Nephron (organoid): ENCODE measurements at regions not wholly inside any gene's neighbourhood (a gene's known extent, or its start where the extent isn't known, plus 50 kb on each side); places are given as distances from the start of the nearest gene placed in this dataset.

ENCODE experiments used
- H3K27ac Mint-ChIP-seq, 3 experiments: 2 replicates each; pipeline ENCODE4 v1.8.0; 2020; ENCODE audit warnings: mixed read lengths in 3 of 3, mild to moderate bottlenecking in 2 of 3, moderate library complexity in 1 of 3
- H3K27me3 Mint-ChIP-seq: 2 replicates; pipeline ENCODE4 v1.8.0; 2021; ENCODE audit warnings: low read depth, mild to moderate bottlenecking, moderate library complexity, mixed read lengths
- H3K36me3 Mint-ChIP-seq: 2 replicates; pipeline ENCODE4 v1.8.0; 2020; ENCODE audit warnings: low read depth, mixed read lengths
- H3K4me1 Mint-ChIP-seq: 2 replicates; pipeline ENCODE4 v1.8.0; 2020; ENCODE audit warnings: mixed read lengths
- H3K4me3 Mint-ChIP-seq, 3 experiments: 2 replicates each; pipeline ENCODE4 v1.8.0; 2020; ENCODE audit warnings: mild to moderate bottlenecking in 3 of 3, mixed read lengths in 3 of 3, moderate library complexity in 2 of 3
- H3K9me3 Mint-ChIP-seq: 2 replicates; pipeline ENCODE4 v1.8.0; 2020; ENCODE audit warnings: mixed read lengths
- TF ChIP-seq, protein P1 (sequence below), 3 experiments: fragments of 200-600 bp; sonication (generic); IDR thresholded peaks; one replicate each; pipeline ENCODE4 v1.5.0; 2021; ENCODE audit warnings: antibody characterized with exemption in 3 of 3; ENCODE audit not compliant: unreplicated experiment in 3 of 3

DNA sequence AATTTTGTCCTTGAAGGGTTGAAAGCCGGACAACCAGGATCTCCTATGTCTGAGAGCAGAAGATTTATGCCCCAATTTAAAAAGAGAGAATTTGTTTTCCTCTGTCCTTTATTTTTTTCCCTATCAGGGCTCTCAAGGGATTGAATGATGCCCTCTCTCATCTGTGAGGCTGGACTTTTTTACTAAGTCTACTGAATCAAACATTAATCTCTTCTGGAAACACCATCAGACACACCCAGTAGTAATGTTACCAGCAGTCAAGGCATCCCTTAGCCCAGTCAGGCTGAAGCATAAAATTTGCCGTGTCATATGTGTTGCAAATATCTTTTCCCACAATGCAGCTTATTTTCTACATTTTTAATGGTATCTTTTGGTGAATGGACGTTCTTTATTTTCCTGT is 1497.9 kb downstream of the MAT2B start:
- Mint-ChIP-seq H3K4me3 (no peak overlapping the region), H3K4me1 (no peaks in the 10 kb centered on the region), H3K36me3 (no peaks in the 10 kb centered on the region), H3K27me3 (no peaks in the 10 kb centered on the region), H3K9me3 (no peaks in the 10 kb centered on the region), H3K27ac (no peak overlapping the region)
- TF ChIP-seq, protein P1, sequence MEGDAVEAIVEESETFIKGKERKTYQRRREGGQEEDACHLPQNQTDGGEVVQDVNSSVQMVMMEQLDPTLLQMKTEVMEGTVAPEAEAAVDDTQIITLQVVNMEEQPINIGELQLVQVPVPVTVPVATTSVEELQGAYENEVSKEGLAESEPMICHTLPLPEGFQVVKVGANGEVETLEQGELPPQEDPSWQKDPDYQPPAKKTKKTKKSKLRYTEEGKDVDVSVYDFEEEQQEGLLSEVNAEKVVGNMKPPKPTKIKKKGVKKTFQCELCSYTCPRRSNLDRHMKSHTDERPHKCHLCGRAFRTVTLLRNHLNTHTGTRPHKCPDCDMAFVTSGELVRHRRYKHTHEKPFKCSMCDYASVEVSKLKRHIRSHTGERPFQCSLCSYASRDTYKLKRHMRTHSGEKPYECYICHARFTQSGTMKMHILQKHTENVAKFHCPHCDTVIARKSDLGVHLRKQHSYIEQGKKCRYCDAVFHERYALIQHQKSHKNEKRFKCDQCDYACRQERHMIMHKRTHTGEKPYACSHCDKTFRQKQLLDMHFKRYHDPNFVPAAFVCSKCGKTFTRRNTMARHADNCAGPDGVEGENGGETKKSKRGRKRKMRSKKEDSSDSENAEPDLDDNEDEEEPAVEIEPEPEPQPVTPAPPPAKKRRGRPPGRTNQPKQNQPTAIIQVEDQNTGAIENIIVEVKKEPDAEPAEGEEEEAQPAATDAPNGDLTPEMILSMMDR (IDR thresholded peaks at IDR 0.05; ENCODE audit: unreplicated experiment in 3 of 3), result no peak

DNA sequence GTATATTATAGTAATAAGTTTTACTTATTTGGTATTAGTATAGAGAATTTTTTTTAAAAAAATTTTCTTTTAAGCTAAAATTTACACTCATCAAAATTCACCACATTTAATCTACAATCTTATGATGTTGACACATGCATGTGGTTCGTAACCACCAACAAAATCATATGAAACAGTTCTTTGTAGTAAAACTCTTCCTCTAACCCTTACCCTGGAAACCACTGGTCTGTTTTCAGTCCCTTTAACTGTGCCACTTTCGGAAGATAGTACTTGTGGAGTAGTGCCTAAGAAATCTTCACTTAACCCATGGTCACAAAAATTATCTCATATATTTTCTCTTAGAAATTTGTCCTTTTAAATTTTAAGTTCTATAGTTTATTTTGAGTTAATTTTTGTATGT is 1498.8 kb downstream of the MAT2B start:
- no peaks in the 10 kb centered on the region for H3K27me3 Mint-ChIP-seq
- TF ChIP-seq, protein P1 (IDR thresholded peaks at IDR 0.05; ENCODE audit: unreplicated experiment in 3 of 3), result no peak
- H3K27ac Mint-ChIP-seq, result no peak overlapping the region
- no peak overlapping the region for H3K4me3 Mint-ChIP-seq
- no peaks in the 10 kb centered on the region for H3K9me3 Mint-ChIP-seq
- no peaks in the 10 kb centered on the region for H3K36me3 Mint-ChIP-seq
- H3K4me1 Mint-ChIP-seq, result no peaks in the 10 kb centered on the region

DNA sequence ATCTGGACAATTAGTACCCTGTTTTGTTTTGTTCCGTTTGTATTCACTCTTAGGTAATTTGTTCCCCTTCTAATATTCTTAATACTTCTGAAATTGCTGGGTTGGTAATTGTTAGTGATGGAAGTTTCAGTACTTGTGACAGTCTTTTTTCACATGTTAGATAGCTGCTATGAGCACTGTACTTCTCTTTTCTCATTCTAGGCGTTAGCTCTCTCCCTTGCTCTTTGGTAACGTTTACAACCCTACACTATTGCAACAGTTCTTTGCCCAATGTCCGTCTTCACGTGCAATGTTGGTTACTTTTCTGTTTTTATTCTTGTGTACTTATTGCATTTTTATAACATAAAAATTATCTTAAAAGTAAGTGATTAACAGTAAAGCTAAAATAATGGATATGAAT is 1509.0 kb downstream of the MAT2B start:
- H3K4me1 Mint-ChIP-seq, result no peaks in the 10 kb centered on the region
- H3K4me3 Mint-ChIP-seq, result no peak overlapping the region
- no peaks in the 10 kb centered on the region for H3K9me3 Mint-ChIP-seq
- TF ChIP-seq, protein P1 (IDR thresholded peaks at IDR 0.05; ENCODE audit: unreplicated experiment in 3 of 3), result no peak
- no peak overlapping the region for H3K27ac Mint-ChIP-seq
- H3K27me3 Mint-ChIP-seq, result no peaks in the 10 kb centered on the region
- H3K36me3 Mint-ChIP-seq, result no peaks in the 10 kb centered on the region

DNA sequence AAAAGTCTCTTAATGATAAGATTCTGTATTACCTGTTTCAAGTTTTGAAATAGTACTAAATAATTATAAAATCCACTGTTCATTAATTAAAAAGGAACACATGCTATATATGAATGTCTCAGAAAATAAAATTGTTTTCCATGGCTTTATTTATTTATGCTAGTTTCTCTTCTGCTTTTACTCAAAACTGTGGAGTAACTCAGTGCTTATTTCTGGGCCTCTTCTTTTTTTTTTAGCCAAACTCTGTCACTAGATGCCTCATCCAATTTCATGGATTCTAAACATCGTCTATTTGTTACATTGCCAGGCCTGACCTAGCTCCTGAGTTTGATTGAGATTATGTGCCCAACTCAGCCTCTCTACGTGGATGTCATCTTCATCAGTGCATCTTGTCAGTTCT is 1509.7 kb downstream of the MAT2B start:
- Mint-ChIP-seq H3K27ac (no peak overlapping the region), H3K9me3 (no peaks in the 10 kb centered on the region), H3K4me1 (no peaks in the 10 kb centered on the region), H3K36me3 (no peaks in the 10 kb centered on the region), H3K27me3 (no peaks in the 10 kb centered on the region), H3K4me3 (no peak overlapping the region)
- TF ChIP-seq, protein P1 (IDR thresholded peaks at IDR 0.05; ENCODE audit: unreplicated experiment in 3 of 3), result no peak

DNA sequence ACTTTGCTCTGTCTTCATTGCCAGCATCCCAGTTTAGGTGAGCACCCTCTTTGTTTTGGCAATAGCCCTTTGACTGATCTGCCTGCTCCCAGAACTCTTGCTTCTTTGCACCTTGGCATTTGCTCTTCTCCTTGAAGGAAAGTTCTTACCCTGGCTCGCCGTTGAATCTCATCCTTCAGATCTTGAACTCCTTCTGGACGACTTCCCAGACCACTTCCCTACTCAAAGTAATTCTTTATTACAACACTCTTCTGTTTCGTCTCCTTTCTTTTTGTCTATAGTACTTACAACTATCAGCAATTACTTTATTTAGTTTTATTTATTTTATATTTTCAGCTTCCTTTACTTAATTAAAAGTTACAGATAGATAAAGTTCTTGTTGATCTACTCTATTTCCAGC is 1510.1 kb downstream of the MAT2B start:
- no peaks in the 10 kb centered on the region for H3K36me3 Mint-ChIP-seq
- TF ChIP-seq, protein P1 (IDR thresholded peaks at IDR 0.05; ENCODE audit: unreplicated experiment in 3 of 3), result no peak
- no peaks in the 10 kb centered on the region for H3K27me3 Mint-ChIP-seq
- no peak overlapping the region for H3K27ac Mint-ChIP-seq
- no peaks in the 10 kb centered on the region for H3K9me3 Mint-ChIP-seq
- H3K4me3 Mint-ChIP-seq, result no peak overlapping the region
- H3K4me1 Mint-ChIP-seq, result no peaks in the 10 kb centered on the region

DNA sequence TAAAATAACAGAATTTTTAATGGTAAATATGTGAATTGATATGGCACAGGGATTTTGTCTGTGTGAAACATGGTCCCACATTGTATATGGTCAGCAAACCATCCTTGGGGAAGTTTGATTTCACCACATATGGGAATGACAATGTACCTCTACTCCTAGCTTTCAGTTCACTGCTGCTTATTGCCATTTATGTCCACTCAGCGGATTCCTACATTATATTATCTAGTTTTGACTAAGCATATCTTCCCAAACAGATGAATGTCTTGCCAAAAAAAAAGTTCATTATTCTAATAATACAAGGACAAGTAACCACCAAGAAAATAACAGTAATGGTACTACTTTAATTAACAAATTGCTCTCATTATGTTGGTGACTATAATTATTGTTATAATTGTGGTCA is 1521.6 kb downstream of the MAT2B start:
- no peaks in the 10 kb centered on the region for H3K4me1 Mint-ChIP-seq
- no peaks in the 10 kb centered on the region for H3K36me3 Mint-ChIP-seq
- no peaks in the 10 kb centered on the region for H3K27me3 Mint-ChIP-seq
- no peaks in the 10 kb centered on the region for H3K9me3 Mint-ChIP-seq
- H3K27ac Mint-ChIP-seq, result no peak overlapping the region
- TF ChIP-seq, protein P1 (IDR thresholded peaks at IDR 0.05; ENCODE audit: unreplicated experiment in 3 of 3), result no peak
- no peak overlapping the region for H3K4me3 Mint-ChIP-seq
